ENCODE measurements at regions not wholly inside any gene's neighbourhood (a gene's known extent, or its start where the extent isn't known, plus 50 kb on each side); places are given as distances from the start of the nearest gene placed in this dataset.
A peak's percentile ranks its signal among the peaks of the same experiment; 100 is the strongest.

DNA sequence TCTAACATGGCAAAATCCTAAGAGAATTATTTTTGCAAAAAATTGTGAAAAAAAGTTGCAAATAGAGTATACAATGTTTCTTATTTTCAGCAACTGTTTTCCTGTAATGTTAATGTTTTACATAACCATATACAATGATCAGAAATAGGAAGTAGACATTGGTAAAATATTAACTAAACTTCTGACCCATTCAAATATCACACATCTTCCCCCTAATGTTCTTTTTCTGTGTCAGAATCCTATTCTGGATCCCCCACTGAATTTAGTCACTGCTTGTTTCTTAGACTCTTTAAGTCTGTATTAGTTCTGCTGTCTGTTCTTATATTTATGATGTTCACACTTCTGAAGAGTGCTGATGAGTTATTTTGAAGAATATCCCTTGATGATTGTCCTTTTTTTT, 62.0 kb downstream of the HFE start:
- DNase-seq (ENCODE audit: low spot score), result no peak

DNA sequence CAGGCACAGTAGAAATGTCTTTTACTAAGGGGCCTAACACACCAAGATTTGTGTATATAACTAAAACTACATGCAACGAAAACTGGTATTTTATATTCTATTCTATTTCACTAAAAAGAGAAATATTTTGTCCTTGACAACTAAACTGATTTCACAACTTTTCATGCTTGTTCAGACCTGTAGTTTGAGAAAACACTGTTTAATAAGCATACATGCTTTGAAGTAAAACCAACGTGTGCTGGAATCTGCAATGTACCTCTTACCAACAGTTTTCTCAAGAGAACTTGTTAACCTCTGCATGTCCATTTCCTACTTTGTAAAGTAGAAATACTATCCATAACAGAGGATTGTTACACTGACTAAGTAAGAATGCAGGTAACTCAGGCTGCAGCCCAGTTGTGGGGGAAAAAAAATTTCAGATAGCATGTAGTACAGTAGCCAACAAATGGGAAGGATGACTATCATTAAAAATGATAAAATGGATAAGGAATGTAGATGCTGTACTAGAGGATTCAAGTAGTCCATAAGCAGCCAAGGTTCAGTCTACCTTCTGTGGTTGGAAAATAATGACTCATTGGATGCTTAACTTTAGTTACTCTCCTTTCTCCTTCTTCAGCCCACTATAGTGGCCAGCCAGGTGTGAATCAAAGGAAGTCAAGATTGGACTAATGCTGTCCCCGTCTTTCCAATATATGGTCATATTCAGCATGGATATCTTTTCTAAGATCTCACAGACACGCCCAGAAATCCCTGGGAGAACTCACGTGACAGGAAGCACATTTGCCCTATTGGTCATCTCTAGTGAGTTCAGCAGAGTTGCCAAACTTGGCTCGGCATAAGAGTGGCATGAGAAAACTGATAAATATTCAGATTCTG, 65.2 kb downstream of the HFE start:
- no peak for DNase-seq (ENCODE audit: low spot score)

DNA sequence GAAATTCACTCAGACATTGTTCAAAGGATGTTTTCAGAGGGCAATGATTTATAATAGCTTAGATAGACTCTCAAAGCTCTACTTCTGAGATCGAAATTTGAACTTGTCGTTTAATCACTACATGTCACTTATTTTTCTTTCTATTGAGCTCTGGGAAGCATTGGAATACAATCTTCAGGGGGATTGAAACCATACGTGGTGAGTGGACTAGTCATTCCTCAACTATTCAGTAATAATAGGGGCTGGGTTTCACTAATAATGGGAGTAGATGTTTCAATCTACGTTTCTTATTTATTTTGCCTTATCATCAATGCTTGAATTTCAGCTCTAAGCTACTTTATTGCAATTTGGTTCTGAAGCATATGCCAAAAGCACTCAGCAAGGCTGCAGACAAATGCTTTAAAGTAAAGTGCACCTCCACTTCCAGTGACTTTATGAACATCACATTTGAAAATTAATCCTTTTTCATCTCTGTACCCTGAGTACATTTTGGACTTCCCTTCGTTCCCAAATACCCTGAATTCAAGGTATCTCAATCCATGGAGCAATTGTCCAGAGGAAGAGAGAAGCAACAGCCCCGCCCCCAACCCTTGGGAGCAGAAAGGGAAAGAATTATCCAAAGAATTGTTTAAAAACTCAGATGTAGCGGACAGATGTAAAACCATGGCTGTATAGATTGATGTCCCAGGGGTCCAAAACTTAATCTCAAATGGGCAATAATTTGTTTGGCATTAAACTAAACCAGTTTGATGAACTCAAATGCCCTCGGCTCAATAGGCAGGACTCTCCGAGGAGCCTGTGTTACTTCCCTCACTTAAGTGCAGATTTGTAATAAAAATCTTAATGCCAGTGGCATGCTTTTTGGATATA, 68.1 kb downstream of the HFE start:
- no peak for DNase-seq (ENCODE audit: low spot score)

DNA sequence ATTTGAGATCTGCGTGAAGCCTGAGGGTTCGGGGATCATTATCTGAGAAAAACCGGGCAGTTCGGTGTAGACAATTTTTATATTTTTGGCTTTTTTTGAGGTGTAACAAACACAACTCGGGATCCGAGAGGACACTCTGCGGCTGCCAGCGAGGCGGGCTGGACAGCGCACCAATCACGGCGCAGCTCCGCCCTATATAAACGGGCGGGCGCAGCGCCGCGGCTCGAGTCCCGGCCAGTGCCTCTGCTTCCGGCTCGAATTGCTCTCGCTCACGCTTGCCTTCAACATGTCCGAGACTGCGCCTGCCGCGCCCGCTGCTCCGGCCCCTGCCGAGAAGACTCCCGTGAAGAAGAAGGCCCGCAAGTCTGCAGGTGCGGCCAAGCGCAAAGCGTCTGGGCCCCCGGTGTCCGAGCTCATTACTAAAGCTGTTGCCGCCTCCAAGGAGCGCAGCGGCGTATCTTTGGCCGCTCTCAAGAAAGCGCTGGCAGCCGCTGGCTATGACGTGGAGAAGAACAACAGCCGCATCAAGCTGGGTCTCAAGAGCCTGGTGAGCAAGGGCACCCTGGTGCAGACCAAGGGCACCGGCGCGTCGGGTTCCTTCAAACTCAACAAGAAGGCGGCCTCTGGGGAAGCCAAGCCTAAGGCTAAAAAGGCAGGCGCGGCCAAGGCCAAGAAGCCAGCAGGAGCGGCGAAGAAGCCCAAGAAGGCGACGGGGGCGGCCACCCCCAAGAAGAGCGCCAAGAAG, 69.0 kb downstream of the HFE start:
- DNase-seq (ENCODE audit: low spot score), result peak; percentile 67

DNA sequence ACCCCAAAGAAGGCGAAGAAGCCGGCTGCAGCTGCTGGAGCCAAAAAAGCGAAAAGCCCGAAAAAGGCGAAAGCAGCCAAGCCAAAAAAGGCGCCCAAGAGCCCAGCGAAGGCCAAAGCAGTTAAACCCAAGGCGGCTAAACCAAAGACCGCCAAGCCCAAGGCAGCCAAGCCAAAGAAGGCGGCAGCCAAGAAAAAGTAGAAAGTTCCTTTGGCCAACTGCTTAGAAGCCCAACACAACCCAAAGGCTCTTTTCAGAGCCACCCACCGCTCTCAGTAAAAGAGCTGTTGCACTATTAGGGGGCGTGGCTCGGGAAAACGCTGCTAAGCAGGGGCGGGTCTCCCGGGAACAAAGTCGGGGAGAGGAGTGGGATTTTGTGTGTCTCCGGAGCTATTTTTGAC, 69.6 kb downstream of the HFE start:
- DNase-seq (ENCODE audit: low spot score), result no peak

DNA sequence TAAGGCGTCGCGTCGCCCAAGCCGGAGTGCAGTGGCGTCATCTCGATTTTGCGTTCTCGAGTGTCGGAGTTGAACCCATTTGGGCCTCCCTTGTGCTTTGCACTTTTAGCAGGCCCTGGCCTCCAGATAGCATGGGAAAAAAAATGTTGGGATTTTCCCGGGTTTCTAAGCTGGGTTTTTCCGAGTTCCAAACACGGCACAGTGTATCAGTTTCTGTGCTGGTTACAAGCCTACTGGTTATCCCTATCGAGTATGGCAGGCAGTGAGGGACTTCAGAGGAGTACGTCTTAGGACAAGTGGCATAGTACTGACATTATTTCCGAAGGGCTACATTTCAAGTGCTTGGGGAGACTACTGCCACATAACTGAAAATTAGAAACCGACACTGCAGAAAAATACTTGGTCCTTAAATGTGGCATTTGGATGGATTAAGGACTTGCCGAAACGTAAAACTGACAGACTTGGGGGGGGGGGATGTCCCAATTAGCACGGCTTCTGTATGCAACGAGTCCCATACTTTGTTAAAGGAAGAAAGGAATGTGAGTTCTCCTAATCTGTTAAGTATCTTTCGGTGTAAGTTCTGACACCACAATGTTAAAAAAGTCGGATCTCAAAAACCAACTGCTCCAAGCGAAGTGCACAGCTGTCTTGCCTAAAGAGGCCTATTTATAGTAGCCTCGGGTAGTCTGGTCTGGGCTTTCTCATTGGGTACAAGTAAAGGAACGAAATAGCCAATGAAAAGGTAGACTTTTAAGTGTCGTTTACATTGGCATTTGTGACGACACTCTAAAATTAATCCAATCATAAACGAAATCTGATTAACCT, 70.2 kb downstream of the HFE start:
- peak; percentile 73 for DNase-seq (ENCODE audit: low spot score)

DNA sequence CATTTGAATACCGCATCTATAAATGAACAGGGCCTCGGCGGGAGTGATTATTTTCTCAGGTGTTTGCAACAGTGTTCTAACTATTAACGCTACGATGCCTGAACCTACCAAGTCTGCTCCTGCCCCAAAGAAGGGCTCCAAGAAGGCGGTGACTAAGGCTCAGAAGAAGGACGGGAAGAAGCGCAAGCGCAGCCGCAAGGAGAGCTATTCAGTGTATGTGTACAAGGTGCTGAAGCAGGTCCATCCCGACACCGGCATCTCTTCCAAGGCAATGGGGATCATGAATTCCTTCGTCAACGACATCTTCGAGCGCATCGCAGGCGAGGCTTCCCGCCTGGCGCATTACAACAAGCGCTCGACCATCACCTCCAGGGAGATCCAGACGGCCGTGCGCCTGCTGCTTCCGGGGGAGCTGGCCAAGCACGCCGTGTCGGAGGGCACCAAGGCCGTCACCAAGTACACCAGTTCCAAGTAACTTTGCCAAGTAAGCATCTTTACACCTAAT, 70.9 kb downstream of the HFE start:
- no peak for DNase-seq (ENCODE audit: low spot score)

DNA sequence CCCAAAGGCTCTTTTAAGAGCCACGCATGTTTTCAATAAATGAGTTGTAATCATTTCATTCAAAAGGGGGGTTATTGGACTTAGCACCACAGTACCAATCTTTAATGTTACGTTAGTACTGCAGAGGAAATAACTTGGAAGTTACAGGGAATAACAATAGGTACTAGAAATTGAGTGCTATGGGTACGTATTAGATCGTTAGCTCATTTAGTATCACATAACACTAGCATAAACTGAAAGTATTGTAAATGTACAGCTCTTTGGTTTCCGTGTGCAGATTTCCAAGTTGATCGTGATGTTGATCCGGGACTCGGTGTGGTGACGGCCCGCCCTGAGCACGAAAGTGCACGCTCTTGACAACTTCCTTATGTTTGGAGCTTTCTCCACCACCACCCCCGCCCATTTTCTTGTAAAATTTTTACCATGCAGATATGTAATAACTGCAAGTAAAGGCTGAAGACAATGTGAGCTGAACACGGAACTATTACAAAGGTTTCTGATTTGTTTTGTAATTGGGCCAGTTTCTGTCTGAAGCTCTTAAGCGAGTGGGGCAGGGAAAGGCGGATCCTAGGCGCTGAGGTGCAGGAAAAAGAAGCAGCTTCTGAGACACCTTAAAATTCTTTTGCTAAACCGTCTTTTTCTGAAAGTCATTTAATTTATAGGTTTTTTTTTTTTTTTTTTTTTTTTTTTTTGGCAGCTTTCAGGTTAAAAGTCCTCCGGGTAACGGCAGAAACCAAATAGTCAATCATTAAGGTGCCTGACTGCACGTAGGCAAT, 71.5 kb downstream of the HFE start:
- no peak for DNase-seq (ENCODE audit: low spot score)

DNA sequence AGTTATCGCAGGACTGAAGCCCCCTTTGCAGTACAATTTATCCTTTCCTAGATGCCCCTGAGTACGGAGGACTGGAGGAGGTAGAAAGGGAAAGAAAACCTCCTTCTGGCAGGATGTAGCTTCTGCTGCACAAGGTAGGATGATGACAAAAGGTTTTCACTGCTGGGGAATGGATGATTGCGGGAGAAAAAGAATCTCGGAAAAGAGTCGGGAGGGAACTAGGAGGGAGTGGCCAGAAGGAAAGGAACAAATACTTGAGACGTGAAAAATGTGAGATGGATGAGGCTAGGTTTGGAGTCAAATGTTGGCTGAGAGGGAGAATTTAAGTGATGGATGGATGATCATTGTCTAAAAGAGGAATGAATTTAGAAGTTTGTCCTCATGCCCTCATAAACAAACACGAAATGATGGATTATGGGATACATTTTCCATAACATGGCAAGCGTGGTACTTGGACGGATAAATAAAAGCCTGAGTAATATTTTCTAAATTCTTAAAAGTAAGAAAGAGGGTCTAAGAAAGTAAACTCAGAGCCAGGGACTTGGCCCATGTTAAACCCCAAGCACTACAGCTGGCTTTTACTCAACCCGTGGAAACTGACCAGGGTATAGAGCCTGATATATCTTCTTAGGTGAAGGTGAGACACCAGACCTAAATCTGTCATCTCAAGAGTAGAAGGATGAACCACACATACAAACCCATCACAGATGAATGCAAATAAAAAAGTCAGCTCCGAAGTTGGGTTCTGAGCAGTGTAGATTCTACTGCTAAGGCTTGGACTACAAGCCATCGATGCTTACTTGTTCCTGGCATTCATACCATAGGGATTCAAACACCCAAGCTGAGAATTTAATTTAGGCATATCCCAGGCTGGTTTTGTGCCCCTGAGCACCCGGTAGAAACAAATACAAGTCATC, 72.4 kb downstream of the HFE start:
- no peak for DNase-seq (ENCODE audit: low spot score)

DNA sequence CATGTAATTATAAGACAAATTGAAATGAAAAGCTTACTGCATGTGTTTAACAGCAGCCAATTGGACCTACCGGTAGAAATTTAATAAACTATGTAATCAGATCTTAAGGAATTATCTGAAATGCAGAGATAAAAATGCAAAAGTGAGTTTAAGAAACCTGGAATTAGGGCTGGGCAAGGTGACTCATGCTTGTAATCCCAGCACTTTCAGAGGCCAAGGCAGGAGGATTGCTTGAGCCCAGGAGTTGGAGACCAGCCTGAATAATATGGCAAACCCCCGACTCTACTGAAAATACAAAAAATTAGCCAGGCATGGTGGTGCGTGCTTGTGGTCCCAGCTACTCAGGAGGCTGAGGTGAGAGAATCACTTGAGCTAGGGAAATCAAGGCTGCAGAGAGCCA, 74.1 kb downstream of the HFE start:
- no peak for DNase-seq (ENCODE audit: low spot score)

DNA sequence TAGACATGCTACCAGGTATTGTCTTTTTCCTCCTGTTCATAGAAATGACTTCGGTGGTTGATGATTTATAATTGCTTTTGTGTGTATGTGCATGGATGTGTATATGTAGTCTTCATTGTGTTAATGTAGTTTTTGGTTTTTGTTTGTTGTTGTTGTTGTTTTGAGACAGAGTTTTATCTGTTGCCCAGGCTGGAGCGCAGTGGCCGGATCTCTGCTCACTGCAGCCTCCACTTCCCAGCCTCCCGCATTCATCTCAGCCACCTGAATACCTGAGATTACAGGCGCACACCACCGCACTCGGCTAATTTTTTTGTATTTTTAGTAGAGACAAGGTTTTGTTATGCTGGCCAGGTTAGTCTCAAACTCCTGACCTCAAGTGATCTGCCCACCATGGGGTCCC, 75.2 kb downstream of the HFE start:
- DNase-seq (ENCODE audit: low spot score), result no peak

DNA sequence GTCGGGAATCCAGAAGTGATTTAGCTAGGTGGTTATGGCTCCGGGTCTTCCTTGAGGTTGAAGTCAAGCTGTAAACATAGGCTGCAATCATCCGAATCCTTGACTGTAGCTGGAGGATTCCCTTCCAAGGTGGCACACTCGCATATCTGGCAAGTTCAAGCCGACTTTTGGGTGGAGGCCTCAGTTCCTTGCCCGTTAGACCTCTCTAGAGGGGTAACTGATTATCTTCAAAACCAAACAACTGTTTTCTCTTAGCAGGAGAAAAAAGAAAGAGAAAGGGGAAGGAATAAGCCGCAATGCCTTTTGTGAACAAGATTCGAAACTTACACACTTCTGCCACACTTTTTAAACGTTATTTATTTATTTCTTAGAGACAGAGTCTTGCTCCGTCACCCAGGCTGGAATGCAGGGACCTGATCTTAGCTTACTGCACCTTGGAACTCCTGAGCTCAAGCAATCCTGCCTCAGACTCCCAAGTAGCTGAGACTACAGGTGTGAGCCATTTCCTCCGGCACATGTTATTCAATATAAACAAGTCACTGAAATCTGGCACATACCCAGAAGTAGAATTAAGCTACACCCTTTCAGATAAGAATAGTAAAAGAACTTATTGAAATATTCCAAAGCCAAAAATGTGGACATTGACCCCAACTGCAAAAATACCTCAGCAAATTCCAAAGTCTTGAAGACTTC, 76.3 kb downstream of the HFE start:
- DNase-seq (ENCODE audit: low spot score), result no peak

DNA sequence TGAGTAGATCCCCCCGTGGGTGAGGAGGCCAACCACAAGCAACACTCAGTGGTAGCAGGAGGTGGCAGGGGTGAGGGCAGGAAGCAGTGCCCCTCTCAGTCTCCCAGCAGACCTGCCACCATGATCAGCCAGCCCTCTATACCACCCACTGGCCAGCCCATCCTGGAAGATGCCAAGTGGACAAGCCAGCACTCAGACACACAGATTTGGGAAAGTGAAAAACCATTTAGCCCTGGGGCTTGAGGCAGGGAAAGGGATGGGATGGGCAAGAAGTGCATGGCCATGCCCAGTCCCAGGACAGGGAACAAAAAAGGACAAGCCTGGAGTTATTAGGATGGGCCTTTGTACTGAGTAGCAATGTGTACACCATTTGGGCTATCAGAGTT, 76.9 kb downstream of the HFE start:
- no peak for DNase-seq (ENCODE audit: low spot score)

DNA sequence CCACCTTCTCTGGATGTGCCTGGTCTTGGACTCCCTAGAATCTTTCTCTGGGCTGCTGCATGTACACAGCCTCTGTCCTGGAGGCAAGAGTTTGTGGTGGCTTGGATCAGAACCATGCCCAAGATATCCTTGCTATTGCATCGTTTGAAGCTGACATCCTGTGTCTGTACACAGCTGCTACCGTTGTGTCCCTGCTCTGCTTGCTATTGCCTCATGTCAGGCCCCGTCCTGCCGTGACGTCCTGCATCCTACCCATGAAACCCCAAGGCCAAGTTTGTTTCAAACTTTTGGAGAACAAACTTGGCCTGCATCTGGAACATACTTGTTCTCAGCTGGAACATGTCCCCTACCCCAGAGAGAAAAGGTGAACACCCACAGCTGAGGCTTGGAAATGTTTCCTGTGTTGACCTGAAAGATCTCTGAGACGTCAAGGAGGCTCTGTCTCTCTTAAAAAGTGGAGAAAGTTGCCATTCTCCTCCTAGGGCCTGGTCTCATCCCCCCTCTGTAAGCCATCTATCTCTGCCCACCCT, 78.1 kb downstream of the HFE start:
- DNase-seq (ENCODE audit: low spot score), result no peak

DNA sequence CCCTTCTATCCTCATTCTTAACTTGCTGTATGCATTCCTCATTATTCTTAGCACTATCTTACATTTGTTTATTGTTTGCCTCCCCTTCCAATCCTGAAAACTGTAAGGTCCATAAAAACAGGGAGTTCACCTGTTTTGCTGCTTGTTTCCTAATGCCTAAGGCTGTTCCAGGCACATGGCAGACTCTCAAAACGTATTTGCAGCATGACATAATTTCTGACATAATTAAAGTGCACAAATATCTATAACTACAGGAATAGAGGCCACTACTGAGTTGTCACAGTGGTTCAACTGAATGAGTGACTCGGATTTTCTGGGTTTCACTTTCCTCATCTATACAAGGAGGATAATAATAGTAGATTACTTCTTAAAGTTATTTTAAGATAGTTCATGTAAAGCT, 83.0 kb downstream of the HFE start:
- no peak for DNase-seq (ENCODE audit: low spot score)

DNA sequence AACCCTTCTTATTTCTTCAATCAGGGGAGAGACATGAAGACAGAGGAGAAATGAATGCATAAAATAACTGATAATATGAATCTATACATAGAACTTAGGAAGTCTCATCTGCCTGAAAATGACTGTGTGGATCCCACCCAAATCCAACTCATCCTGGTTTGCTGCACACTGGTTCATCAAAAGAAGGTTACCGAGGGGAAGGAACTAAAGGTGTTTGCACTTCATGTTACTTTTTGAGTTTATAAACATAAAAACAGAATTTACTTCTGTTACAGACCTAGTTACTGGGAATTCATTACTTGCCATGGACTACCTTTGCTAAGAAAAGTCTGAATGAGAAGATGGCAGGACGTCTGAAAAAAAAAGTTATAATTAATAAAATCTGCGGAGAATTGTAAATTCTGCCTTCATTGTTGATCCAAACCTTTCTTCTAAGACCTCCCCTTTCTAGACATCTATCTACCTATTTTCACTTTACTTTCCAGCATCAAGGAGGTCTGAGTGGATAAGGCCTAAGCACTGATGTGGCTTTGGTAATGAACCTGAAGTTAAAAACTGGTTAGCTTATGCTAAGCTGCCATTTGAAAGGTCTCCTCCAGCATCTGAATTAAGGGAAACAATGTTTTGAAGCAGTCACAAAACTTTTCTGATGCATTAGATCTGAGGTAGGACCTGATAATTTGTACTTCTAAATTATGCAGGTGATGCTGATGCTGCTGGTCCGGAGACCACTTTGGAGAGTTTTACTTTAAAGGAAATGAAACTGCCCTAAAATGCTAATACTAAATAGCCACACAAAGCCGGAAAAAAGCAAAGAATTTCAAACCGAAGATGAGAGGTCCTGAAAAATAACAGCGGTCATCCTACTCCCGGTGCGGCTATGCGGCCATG, 84.0 kb downstream of the HFE start:
- no peak for DNase-seq (ENCODE audit: low spot score)

DNA sequence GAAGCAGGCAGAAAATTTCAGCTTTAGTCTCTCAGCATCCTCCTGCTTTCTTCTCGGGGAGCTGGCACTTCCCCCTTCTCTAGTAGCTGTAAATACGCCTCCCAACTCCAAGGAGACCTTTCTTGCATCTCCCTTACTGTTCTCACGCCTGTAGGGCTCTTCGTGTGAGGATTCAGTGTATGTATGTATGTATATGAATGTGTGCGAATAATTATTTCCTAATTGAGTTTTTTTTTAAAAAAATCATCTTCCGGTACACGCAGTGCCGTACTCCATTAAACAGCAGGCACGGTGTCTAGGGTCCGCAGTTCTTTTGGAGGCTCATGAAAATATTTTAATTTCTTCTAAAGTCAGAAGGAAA, 85.4 kb downstream of the HFE start:
- DNase-seq (ENCODE audit: low spot score), result no peak

DNA sequence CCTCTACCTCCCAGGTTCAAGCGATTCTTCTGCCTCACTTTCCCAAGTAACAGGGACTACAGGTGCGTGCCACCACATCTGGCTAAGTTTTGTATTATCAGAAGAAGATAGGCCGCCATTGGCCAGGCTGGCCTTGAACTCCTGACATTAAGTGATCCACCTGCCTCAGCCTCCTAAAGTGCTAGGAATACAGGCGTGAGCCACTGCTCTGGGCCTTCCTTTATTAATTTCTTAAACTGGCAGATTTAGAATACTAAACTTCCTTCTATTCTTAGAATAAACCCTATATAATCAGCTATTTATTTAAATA, 86.6 kb downstream of the HFE start:
- no peak for DNase-seq (ENCODE audit: low spot score)

Measured in HuH-7.5 (cell line).